H1 (cell line): ENCODE measurements at regions not wholly inside any gene's neighbourhood (a gene's known extent, or its start where the extent isn't known, plus 50 kb on each side); places are given as distances from the start of the nearest gene placed in this dataset.
A peak's percentile ranks its signal among the peaks of the same experiment; 100 is the strongest.

Experiments
- CTCF ChIA-PET: fragments of 300-600 bp; sonication (Branson Sonifier 250); formaldehyde crosslinking; loops from one replicate; lab custom pipeline; 2021; ENCODE audit not compliant: partially characterized antibody; lab: Charles Lee
- POLR2A ChIA-PET: fragments of 300-600 bp; sonication (Branson Sonifier 250); formaldehyde crosslinking; loops from one replicate; lab custom pipeline; 2021; ENCODE audit warnings: inconsistent platforms; ENCODE audit not compliant: partially characterized antibody; lab: Charles Lee
- DNase-seq, 2 experiments: peaks; one replicate each; pipeline versions ENCODE4 v3.0.0 to v3.0.0-alpha.2; 2010 to 2022; ENCODE audit warnings: low spot score in 2 of 2, low read depth in 1 of 2, mixed read lengths in 1 of 2
- FAIRE-seq: peaks from 2 replicates; lab custom pipeline; 2011; peaks lifted over from hg19 to GRCh38; lab: Jason Lieb, UNC
- H2AFZ ChIP-seq: 2 replicates; pipeline ENCODE4 v1.8.1; 2012; ENCODE audit warnings: low read length, inconsistent platforms
- H2AK5ac ChIP-seq: 2 replicates; pipeline ENCODE4 v1.6.1; 2013; ENCODE audit warnings: low read depth, low read length
- H2BK120ac ChIP-seq: replicated peaks from 2 replicates; pipeline ENCODE3; 2013; ENCODE audit warnings: low read depth, low read length, inconsistent platforms
- H2BK12ac ChIP-seq: 2 replicates; pipeline ENCODE4 v1.6.1; 2013; ENCODE audit warnings: low read depth, low read length
- H2BK15ac ChIP-seq: 2 replicates; pipeline ENCODE4 v1.6.1; 2013; ENCODE audit warnings: low read length
- H2BK20ac ChIP-seq: 2 replicates; pipeline ENCODE4 v1.6.1; 2013; ENCODE audit warnings: low read length
- H2BK5ac ChIP-seq: 2 replicates; pipeline ENCODE4 v1.6.1; 2013; ENCODE audit warnings: low read depth, low read length
- H3K14ac ChIP-seq: 2 replicates; pipeline ENCODE4 v1.6.1; 2013; ENCODE audit warnings: inconsistent platforms; ENCODE audit not compliant: insufficient read length
- H3K18ac ChIP-seq: 2 replicates; pipeline ENCODE4 v1.6.1; 2013; ENCODE audit warnings: low read length; ENCODE audit errors: extremely low read depth
- H3K23ac ChIP-seq: 2 replicates; pipeline ENCODE4 v1.6.1; 2013; ENCODE audit warnings: inconsistent platforms; ENCODE audit not compliant: insufficient read length
- H3K23me2 ChIP-seq: 2 replicates; pipeline ENCODE4 v1.6.1; 2013; ENCODE audit warnings: low read depth, low read length
- H3K27ac ChIP-seq: 2 replicates; pipeline ENCODE4 v1.6.1; 2011; ENCODE audit warnings: low read depth, low read length, inconsistent platforms
- H3K27me3 ChIP-seq, 4 experiments: replicated peaks in 1 of 4; 1 replicate in 1 of 4; 2 replicates in 3 of 4; pipeline versions ENCODE4 v1.6.1 to v1.8.1; 2011 to 2013; ENCODE audit warnings: low read length in 3 of 4, mild to moderate bottlenecking in 3 of 4, inconsistent platforms in 2 of 4, mixed read lengths in 2 of 4, moderate library complexity in 1 of 4; ENCODE audit not compliant: control insufficient read depth in 3 of 4, insufficient read depth in 3 of 4; ENCODE audit errors: extremely low read depth in 1 of 4
- H3K36me3 ChIP-seq, 4 experiments: 2 replicates each; pipeline versions ENCODE4 v1.6.1 to v1.8.1; 2011 to 2013; ENCODE audit warnings: mild to moderate bottlenecking in 4 of 4, low read length in 3 of 4, moderate library complexity in 2 of 4, control low read depth in 1 of 4, inconsistent platforms in 1 of 4; ENCODE audit not compliant: insufficient read depth in 4 of 4, control insufficient read depth in 2 of 4
- H3K4ac ChIP-seq: replicated peaks from 2 replicates; pipeline ENCODE3; 2013; ENCODE audit warnings: low read length, low read depth, mixed read lengths, inconsistent platforms; ENCODE audit not compliant: insufficient read length
- H3K4me1 ChIP-seq, 4 experiments: replicated peaks in 1 of 4; 1 replicate in 1 of 4; 2 replicates in 3 of 4; pipeline versions ENCODE4 v1.6.1 to v1.8.1; 2011 to 2013; ENCODE audit warnings: low read length in 3 of 4, inconsistent platforms in 2 of 4, mixed read lengths in 1 of 4; ENCODE audit not compliant: insufficient read depth in 4 of 4, control insufficient read depth in 3 of 4
- H3K4me2 ChIP-seq, 2 experiments: 2 replicates each; pipeline versions ENCODE4 v1.6.1 to v1.8.1; 2011 to 2013; ENCODE audit warnings: low read depth in 2 of 2, low read length in 2 of 2, control low read depth in 1 of 2, inconsistent platforms in 1 of 2, mild to moderate bottlenecking in 1 of 2; ENCODE audit not compliant: insufficient read depth in 1 of 2
- H3K4me3 ChIP-seq, 4 experiments: fragments of 200-600, 300-600 bp in 1 of 4; sonication (generic), shearing (Covaris generic), sonication (Bioruptor Twin) in 1 of 4; 2 replicates each; pipeline versions ENCODE4 v1.5.1 to v1.8.1; 2011 to 2016; ENCODE audit warnings: low read length in 4 of 4, low read depth in 3 of 4, control low read depth in 2 of 4, inconsistent platforms in 2 of 4, mild to moderate bottlenecking in 2 of 4, mixed read lengths in 1 of 4, moderate library complexity in 1 of 4; ENCODE audit not compliant: insufficient read depth in 2 of 4; ENCODE audit errors: extremely low read depth in 1 of 4
- H3K56ac ChIP-seq: replicated peaks from 2 replicates; pipeline ENCODE3; 2013; ENCODE audit warnings: low read depth, mild to moderate bottlenecking, mixed read lengths, low read length, inconsistent platforms; ENCODE audit not compliant: insufficient read length
- H3K79me1 ChIP-seq: 2 replicates; pipeline ENCODE4 v1.6.1; 2013; ENCODE audit warnings: low read depth, low read length, control low read depth
- H3K79me2 ChIP-seq, 2 experiments: 2 replicates each; pipeline versions ENCODE4 v1.6.1 to v1.8.1; 2012 to 2013; ENCODE audit warnings: low read length in 2 of 2, mild to moderate bottlenecking in 2 of 2, inconsistent platforms in 1 of 2; ENCODE audit not compliant: insufficient read depth in 2 of 2, control insufficient read depth in 1 of 2
- H3K9ac ChIP-seq, 4 experiments: replicated peaks in 1 of 4; 1 replicate in 1 of 4; 2 replicates in 3 of 4; pipeline versions ENCODE4 v1.6.1 to v1.8.1; 2011 to 2013; ENCODE audit warnings: low read depth in 3 of 4, low read length in 3 of 4, control low read depth in 2 of 4, mild to moderate bottlenecking in 2 of 4, moderate library complexity in 2 of 4, inconsistent platforms in 1 of 4; ENCODE audit errors: extremely low read depth in 1 of 4
- H3K9me3 ChIP-seq, 2 experiments: 2 replicates each; pipeline versions ENCODE4 v1.6.1 to v1.8.1; 2012 to 2013; ENCODE audit warnings: mild to moderate bottlenecking in 2 of 2, moderate library complexity in 2 of 2, control low read depth in 1 of 2, inconsistent platforms in 1 of 2, low read depth in 1 of 2, low read length in 1 of 2, mixed read lengths in 1 of 2; ENCODE audit not compliant: insufficient read depth in 2 of 2
- H4K20me1 ChIP-seq, 2 experiments: replicated peaks in 1 of 2; 2 replicates each; pipeline versions ENCODE3 to v1.8.1; 2011 to 2013; ENCODE audit warnings: inconsistent platforms in 2 of 2, low read length in 2 of 2, mild to moderate bottlenecking in 1 of 2; ENCODE audit not compliant: insufficient read depth in 2 of 2, control insufficient read depth in 1 of 2
- H4K5ac ChIP-seq: 2 replicates; pipeline ENCODE4 v1.6.1; 2013; ENCODE audit warnings: low read length, low read depth, mixed read lengths, inconsistent platforms; ENCODE audit not compliant: insufficient read length
- H4K8ac ChIP-seq: 2 replicates; pipeline ENCODE4 v1.8.0; 2013; ENCODE audit warnings: mild to moderate bottlenecking, moderate library complexity, low read length, inconsistent platforms; ENCODE audit not compliant: insufficient read depth; ENCODE audit errors: extremely low read depth
- H4K91ac ChIP-seq: replicated peaks from 2 replicates; pipeline ENCODE3; 2013; ENCODE audit warnings: low read length, mixed read lengths, inconsistent platforms; ENCODE audit not compliant: insufficient read length
- EGR1 ChIP-seq: IDR thresholded peaks from 2 replicates; pipeline ENCODE4 v1.6.1; 2011; ENCODE audit warnings: low read depth, low read length, borderline replicate concordance
- KDM1A ChIP-seq: fragments of 200-600, 300-600 bp; sonication (generic); IDR thresholded peaks from 2 replicates; pipeline ENCODE4 v1.7.1; 2016; ENCODE audit warnings: mild to moderate bottlenecking, low read length, borderline replicate concordance
- KDM5A ChIP-seq: fragments of 200-600 bp; IDR thresholded peaks from 2 replicates; pipeline ENCODE4 v1.7.1; 2012; ENCODE audit warnings: mild to moderate bottlenecking, low read length, inconsistent platforms, mixed read lengths
- NANOG ChIP-seq: IDR thresholded peaks from 2 replicates; pipeline ENCODE4 v1.6.1; 2011; ENCODE audit warnings: low read length, low read depth, mild to moderate bottlenecking, inconsistent platforms; ENCODE audit not compliant: insufficient read depth, poor library complexity, severe bottlenecking
- POLR2A ChIP-seq, 2 experiments: IDR thresholded peaks; 1 replicate in 1 of 2; 2 replicates in 1 of 2; pipeline ENCODE4 v1.6.1; 2011; ENCODE audit warnings: low read depth in 2 of 2, low read length in 2 of 2, mild to moderate bottlenecking in 2 of 2; ENCODE audit errors: control extremely low read depth in 1 of 2
- RAD21 ChIP-seq, 2 experiments: IDR thresholded peaks in 1 of 2; conservative IDR thresholded peaks in 1 of 2; 2 replicates each; pipeline ENCODE4 v1.6.1; 2011; ENCODE audit warnings: low read depth in 2 of 2, low read length in 2 of 2, improper control_type of control experiment in 1 of 2, inconsistent platforms in 1 of 2, mild to moderate bottlenecking in 1 of 2, moderate library complexity in 1 of 2
- ZNF274 ChIP-seq: IDR thresholded peaks from 2 replicates; pipeline ENCODE4 v1.7.0; 2012; ENCODE audit warnings: low read length, borderline replicate concordance; ENCODE audit errors: extremely low read depth
- WGBS, 2 experiments: shearing (Covaris generic) in 1 of 2; methylation state at CpG; one replicate each; pipeline versions ENCODE4 v1.1.6 to v1.1.7; 2013 to 2015; ENCODE audit warnings: low lambda C conversion rate in 2 of 2, mixed read lengths in 2 of 2, inconsistent platforms in 1 of 2, low coverage in 1 of 2, missing lambda C conversion rate in 1 of 2; ENCODE audit not compliant: insufficient replicate concordance in 2 of 2, insufficient coverage in 1 of 2, insufficient read length in 1 of 2; ENCODE audit errors: extremely low coverage in 1 of 2, missing lambda C conversion rate in 1 of 2; 5-methylcytosine and 5-hydroxymethylcytosine counted together
- TF ChIP-seq, protein P1 (sequence below), 3 experiments: IDR thresholded peaks; 1 replicate in 2 of 3; 2 replicates in 1 of 3; pipeline versions ENCODE4 v1.5.1 to v1.6.1; 2011; ENCODE audit warnings: low read length in 3 of 3, mild to moderate bottlenecking in 3 of 3, inconsistent platforms in 2 of 3, low read depth in 1 of 3, moderate library complexity in 1 of 3; ENCODE audit not compliant: insufficient read depth in 1 of 3; ENCODE audit errors: control extremely low read depth in 1 of 3

DNA sequence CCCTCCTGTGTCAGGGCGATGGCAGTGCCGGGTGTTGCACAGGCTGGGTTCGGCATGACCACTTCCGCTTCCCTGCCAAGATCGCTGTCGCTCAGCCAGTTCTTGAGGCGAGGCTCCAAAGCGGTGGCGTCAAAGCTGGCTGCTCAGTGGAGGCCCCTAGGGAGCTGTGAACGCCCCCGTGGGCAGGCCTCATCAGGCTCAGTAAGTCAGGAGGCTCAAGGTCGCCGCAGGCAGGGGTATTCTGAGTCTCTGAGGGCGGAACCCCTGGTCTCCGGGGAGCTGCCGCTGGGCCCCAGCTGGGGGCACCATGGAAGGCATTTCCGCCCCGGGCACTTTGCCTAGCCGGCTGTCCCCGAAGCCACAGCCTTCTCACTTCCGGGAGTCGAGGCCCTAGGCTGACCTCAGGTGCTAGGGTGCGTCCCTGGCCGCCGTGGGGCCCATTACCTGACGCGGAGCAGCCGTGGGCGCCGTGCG is 210.4 kb downstream of the SOCS6 start:
- H3K79me1 ChIP-seq, result no peaks in the 10 kb centered on the region
- H3K27ac ChIP-seq, result no peak overlapping the region
- CTCF ChIA-PET, result interaction anchor here (3.1 kb wide), 1 partner anchor 9 kb away, joined by 20 read pairs; no protein-coding TSS in a partner anchor

More for the DNA sequence above, 210.4 kb downstream of the SOCS6 start:
- no peak overlapping the region for H2BK120ac ChIP-seq
- no peak overlapping the region for H3K9ac ChIP-seq
- POLR2A ChIA-PET, result no interaction called here
- no peak overlapping the region for H2BK5ac ChIP-seq
- 89% methylated on average over 30 of the region's 31 CpGs; no CpG with 5 or more reads in 1 of the 2 experiments for WGBS, 2 experiments
- H2BK12ac ChIP-seq, result no peak overlapping the region
- TF ChIP-seq EGR1 (no peak), ZNF274 (no peak), RAD21 (IDR thresholded peaks at IDR 0.05 in 1 of 2, conservative IDR thresholded peaks at IDR 0.05 in 1 of 2; ENCODE audit: low read depth in 2 of 2, low read length in 2 of 2) (no peak), POLR2A (IDR thresholded peaks at IDR 0.05; ENCODE audit: control extremely low read depth in 1 of 2, low read depth in 2 of 2, low read length in 2 of 2) (no peak), KDM1A (no peak), KDM5A (no peak), NANOG (no peak)
- TF ChIP-seq, protein P1, sequence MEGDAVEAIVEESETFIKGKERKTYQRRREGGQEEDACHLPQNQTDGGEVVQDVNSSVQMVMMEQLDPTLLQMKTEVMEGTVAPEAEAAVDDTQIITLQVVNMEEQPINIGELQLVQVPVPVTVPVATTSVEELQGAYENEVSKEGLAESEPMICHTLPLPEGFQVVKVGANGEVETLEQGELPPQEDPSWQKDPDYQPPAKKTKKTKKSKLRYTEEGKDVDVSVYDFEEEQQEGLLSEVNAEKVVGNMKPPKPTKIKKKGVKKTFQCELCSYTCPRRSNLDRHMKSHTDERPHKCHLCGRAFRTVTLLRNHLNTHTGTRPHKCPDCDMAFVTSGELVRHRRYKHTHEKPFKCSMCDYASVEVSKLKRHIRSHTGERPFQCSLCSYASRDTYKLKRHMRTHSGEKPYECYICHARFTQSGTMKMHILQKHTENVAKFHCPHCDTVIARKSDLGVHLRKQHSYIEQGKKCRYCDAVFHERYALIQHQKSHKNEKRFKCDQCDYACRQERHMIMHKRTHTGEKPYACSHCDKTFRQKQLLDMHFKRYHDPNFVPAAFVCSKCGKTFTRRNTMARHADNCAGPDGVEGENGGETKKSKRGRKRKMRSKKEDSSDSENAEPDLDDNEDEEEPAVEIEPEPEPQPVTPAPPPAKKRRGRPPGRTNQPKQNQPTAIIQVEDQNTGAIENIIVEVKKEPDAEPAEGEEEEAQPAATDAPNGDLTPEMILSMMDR (IDR thresholded peaks at IDR 0.05; ENCODE audit: control extremely low read depth in 1 of 3, insufficient read depth in 1 of 3, low read depth in 1 of 3, low read length in 3 of 3), result no peak
- TF ChIP-seq, all 59 proteins: peak for 0
- no peak overlapping the region for H3K4me3 ChIP-seq
- no peak overlapping the region for H2BK15ac ChIP-seq
- no peaks in the 10 kb centered on the region for H3K79me2 ChIP-seq
- peaks cover 0 to 4% (median 0%) of the 10 kb centered on the region in 4 experiments; a peak in 1 of 7 replicates for H3K4me1 ChIP-seq
- no peak overlapping the region for H4K5ac ChIP-seq
- H2BK20ac ChIP-seq, result no peak overlapping the region
- H3K23ac ChIP-seq, result no peak overlapping the region
- no peak overlapping the region for H3K14ac ChIP-seq
- no peak overlapping the region for H3K4me2 ChIP-seq
- H3K4ac ChIP-seq, result no peak overlapping the region
- H3K27me3 ChIP-seq, result no peaks in the 10 kb centered on the region
- H4K91ac ChIP-seq, result no peak overlapping the region
- DNase-seq (peak in 1 of 2 experiments; percentile 52), FAIRE-seq (no peak)
- H2AFZ ChIP-seq, result no peak overlapping the region; the same call in 1 of the 2 replicates
- H3K56ac ChIP-seq, result no peak overlapping the region
- peaks cover 21 to 37% of the 10 kb centered on the region in 2 experiments; a peak in 3 of 4 replicates for H3K9me3 ChIP-seq
- no peaks in the 10 kb centered on the region for H3K36me3 ChIP-seq
- no peaks in the 10 kb centered on the region for H3K23me2 ChIP-seq
- no peaks in the 10 kb centered on the region for H4K20me1 ChIP-seq
- no peak overlapping the region for H2AK5ac ChIP-seq
- H4K8ac ChIP-seq, result no peak overlapping the region
- no peak overlapping the region for H3K18ac ChIP-seq
